SK-N-SH (cell line): ENCODE measurements at regions not wholly inside any gene's neighbourhood (a gene's known extent, or its start where the extent isn't known, plus 50 kb on each side); places are given as distances from the start of the nearest gene placed in this dataset.

ENCODE experiments used
- EP300 ChIP-seq, 2 experiments: IDR thresholded peaks; 2 replicates each; pipeline versions ENCODE4 v1.4.0 to v1.6.1; 2012; ENCODE audit warnings: borderline replicate concordance in 1 of 2, low read depth in 1 of 2, low read length in 1 of 2
- MEF2A ChIP-seq: IDR thresholded peaks from 2 replicates; pipeline ENCODE4 v1.4.0; 2012; ENCODE audit warnings: low read depth, borderline replicate concordance

- TF ChIP-seq MEF2A (0 out of 2 replicates have a peak, but pooled peaks have one; percentile 30), EP300 (IDR thresholded peaks at IDR 0.05; ENCODE audit: borderline replicate concordance in 1 of 2, low read depth in 1 of 2, low read length in 1 of 2) (no peak)
Observed at GRCh38 chr6:77178821-77179220, 284.5 kb downstream of the HTR1B start.
